Astrocyte (in vitro differentiated cells and primary cell): ENCODE measurements at regions not wholly inside any gene's neighbourhood (a gene's known extent, or its start where the extent isn't known, plus 50 kb on each side); places are given as distances from the start of the nearest gene placed in this dataset.

Experiments
- CTCF ChIP-seq: IDR thresholded peaks from 2 replicates; pipeline ENCODE4 v1.5.1; 2011; ENCODE audit warnings: low read depth, mild to moderate bottlenecking, inconsistent platforms, low read length, moderate library complexity; ENCODE audit not compliant: insufficient read depth
- EZH2 ChIP-seq: IDR thresholded peaks from 2 replicates; pipeline ENCODE4 v1.6.1; 2012; ENCODE audit warnings: mild to moderate bottlenecking, low read length, inconsistent platforms; ENCODE audit not compliant: insufficient read depth

GRCh38 chr9:1591310-1591709 is 423.8 kb upstream of the SMARCA2 start:
- TF ChIP-seq CTCF (no peak), EZH2 (no peak)
